Fibroblast of mammary gland (primary cell): ENCODE measurements at regions not wholly inside any gene's neighbourhood (a gene's known extent, or its start where the extent isn't known, plus 50 kb on each side); places are given as distances from the start of the nearest gene placed in this dataset.

Source experiments
- DNase-seq: peaks from one replicate; pipeline ENCODE4 v3.0.0-alpha.2; 2010; ENCODE audit warnings: low read depth
- H3K4me3 ChIP-seq: 2 replicates; pipeline ENCODE4 v1.5.1; 2011; ENCODE audit warnings: low read depth, mild to moderate bottlenecking, low read length, moderate library complexity; ENCODE audit not compliant: control insufficient read depth
- TF ChIP-seq, protein P1 (sequence below): conservative IDR thresholded peaks from 2 replicates; pipeline ENCODE4 v1.5.1; 2011; ENCODE audit warnings: low read depth, low read length, inconsistent platforms; ENCODE audit not compliant: control insufficient read depth, insufficient read depth

- no peak for DNase-seq
- TF ChIP-seq, protein P1, sequence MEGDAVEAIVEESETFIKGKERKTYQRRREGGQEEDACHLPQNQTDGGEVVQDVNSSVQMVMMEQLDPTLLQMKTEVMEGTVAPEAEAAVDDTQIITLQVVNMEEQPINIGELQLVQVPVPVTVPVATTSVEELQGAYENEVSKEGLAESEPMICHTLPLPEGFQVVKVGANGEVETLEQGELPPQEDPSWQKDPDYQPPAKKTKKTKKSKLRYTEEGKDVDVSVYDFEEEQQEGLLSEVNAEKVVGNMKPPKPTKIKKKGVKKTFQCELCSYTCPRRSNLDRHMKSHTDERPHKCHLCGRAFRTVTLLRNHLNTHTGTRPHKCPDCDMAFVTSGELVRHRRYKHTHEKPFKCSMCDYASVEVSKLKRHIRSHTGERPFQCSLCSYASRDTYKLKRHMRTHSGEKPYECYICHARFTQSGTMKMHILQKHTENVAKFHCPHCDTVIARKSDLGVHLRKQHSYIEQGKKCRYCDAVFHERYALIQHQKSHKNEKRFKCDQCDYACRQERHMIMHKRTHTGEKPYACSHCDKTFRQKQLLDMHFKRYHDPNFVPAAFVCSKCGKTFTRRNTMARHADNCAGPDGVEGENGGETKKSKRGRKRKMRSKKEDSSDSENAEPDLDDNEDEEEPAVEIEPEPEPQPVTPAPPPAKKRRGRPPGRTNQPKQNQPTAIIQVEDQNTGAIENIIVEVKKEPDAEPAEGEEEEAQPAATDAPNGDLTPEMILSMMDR, result no peak
- H3K4me3 ChIP-seq, result no peak overlapping the region
Observed at GRCh38 chr1:90309806-90310205, 314.9 kb downstream of the ZNF326 start.

GRCh38 chr1:90308421-90308820 lies 313.5 kb downstream of the ZNF326 start:
- TF ChIP-seq, protein P1, result no peak
- DNase-seq, result no peak
- no peak overlapping the region for H3K4me3 ChIP-seq

- TF ChIP-seq, protein P1, result no peak
- H3K4me3 ChIP-seq, result no peak overlapping the region
Observed at GRCh38 chr1:90305577-90305976, 310.7 kb downstream of the ZNF326 start.

GRCh38 chr1:90296327-90296726 lies 301.4 kb downstream of the ZNF326 start:
- TF ChIP-seq, protein P1, result no peak

More at GRCh38 chr1:90305577-90305976, 310.7 kb downstream of the ZNF326 start:
- DNase-seq, result no peak

GRCh38 chr1:90295534-90295933 lies 300.6 kb downstream of the ZNF326 start:
- H3K4me3 ChIP-seq, result no peak overlapping the region
- TF ChIP-seq, protein P1, result no peak
- no peak for DNase-seq

More at GRCh38 chr1:90296327-90296726, 301.4 kb downstream of the ZNF326 start:
- DNase-seq, result no peak
- no peak overlapping the region for H3K4me3 ChIP-seq

DNA sequence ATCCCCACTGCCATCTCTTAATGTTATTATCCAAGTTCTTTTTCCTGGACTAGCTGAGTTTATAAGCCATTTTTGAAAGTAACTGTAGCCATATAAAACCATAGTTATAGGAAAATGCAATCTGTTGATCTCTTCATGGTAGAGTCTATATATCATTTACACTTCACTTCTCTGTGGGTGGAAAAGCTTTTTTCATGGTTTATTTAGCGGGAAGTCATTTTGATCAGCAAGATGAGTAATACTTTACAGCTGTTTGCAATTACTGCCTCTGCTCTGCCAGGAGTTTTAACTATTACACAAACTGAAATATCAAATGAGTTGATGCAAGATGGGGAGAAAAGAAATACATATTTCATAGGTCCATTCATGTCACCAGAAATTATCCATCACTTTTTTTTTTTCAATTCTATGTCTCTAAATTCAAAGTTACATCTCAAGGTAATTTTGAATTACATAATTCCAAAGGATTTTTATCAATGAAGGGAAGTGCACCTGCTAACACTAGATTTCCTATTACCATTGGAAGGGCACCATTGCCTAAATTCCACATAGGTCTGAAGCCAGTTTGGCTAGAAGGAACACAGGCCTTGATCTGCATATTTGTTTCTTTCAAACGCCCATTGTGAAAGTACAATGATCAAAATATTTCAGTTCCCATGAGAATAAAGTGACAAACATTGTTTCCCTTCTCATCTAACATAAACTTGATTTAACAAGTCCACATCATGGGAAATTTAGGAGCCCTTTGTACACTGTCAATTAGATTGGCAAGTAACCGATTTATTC lies 296.7 kb downstream of the ZNF326 start:
- DNase-seq, result peak; percentile 18
- H3K4me3 ChIP-seq, result no peak overlapping the region
- TF ChIP-seq, protein P1, result no peak
